ENCODE measurements at regions not wholly inside any gene's neighbourhood (a gene's known extent, or its start where the extent isn't known, plus 50 kb on each side); places are given as distances from the start of the nearest gene placed in this dataset.
"Not testable (repeated sequence)": the region's sequence is repeated elsewhere in the genome, so short reads cannot be mapped to it uniquely, and the experiment has no call there.

DNA sequence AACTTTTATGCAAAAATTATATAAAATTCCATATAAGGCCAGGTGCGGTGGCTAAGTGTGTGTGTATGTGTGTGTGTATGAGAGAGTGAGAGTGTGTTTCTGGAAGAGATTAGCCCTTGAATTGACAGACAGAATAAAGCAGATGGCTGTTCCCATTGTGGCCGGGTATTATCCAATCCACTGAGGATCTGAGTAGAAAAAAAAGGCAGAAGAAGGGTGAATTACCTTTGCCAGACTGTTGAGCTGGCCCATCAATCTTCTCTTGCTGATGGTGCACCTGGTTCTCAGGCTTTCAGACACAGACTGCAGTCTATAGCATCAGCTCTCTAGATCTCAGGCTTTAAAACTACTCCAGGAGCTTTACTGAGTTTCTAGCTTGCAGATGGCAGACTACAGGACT, 92.2 kb upstream of the SLIT2 start:
- no peak for DNase-seq (ENCODE audit: low spot score)
- CTCF ChIA-PET, result no interaction called here
- no peak overlapping the region for H3K27ac ChIP-seq
- TF ChIP-seq, protein P1, sequence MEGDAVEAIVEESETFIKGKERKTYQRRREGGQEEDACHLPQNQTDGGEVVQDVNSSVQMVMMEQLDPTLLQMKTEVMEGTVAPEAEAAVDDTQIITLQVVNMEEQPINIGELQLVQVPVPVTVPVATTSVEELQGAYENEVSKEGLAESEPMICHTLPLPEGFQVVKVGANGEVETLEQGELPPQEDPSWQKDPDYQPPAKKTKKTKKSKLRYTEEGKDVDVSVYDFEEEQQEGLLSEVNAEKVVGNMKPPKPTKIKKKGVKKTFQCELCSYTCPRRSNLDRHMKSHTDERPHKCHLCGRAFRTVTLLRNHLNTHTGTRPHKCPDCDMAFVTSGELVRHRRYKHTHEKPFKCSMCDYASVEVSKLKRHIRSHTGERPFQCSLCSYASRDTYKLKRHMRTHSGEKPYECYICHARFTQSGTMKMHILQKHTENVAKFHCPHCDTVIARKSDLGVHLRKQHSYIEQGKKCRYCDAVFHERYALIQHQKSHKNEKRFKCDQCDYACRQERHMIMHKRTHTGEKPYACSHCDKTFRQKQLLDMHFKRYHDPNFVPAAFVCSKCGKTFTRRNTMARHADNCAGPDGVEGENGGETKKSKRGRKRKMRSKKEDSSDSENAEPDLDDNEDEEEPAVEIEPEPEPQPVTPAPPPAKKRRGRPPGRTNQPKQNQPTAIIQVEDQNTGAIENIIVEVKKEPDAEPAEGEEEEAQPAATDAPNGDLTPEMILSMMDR (conservative IDR thresholded peaks at IDR 0.05; ENCODE audit: low read depth), result no peak
- POLR2A ChIA-PET (ENCODE audit: low non-redundant PET), result no interaction called here

DNA sequence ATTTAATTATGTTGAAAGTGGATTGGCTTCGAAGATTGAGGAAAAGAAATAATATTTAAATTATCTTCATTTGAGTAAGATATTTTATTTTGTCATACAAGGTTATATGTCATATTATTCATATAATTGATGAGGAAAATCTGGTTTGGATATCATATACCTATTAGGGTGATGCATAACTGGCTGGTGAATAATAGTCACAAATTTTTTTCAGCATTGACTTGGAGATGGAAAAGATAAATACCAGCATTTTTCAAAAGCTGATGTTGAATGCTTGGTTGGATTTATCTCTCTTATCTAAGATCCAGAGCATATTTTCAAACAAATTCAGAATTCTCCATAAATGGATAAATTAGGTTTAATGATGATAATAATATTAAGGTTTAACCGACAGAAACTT, 93.5 kb upstream of the SLIT2 start:
- ChIA-PET CTCF (no interaction called here), POLR2A (ENCODE audit: low non-redundant PET) (no interaction called here)
- no peak overlapping the region for H3K27ac ChIP-seq

DNA sequence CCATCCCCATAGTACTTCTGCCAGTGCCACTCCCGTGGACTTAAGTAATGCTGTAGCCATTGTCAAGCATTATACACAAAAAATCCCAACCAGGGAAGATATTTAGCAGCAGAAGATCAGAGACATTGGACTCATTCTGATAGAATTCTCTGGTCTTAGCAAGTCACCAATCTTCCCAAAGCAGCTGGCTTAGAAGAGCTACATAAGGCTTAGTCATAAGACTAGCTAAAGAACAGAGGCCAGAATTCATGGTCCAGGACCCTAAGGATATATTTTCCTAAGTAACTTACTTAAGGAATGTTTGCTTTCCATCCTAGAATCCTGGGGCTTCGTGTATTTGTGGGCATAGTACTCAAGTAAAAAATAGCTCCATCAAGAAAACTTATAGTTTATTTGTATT, 100.3 kb upstream of the SLIT2 start:
- DNase-seq (ENCODE audit: low spot score), result no peak
- TF ChIP-seq, protein P1 (conservative IDR thresholded peaks at IDR 0.05; ENCODE audit: low read depth), result no peak
- no peak overlapping the region for H3K27ac ChIP-seq
- ChIA-PET POLR2A (ENCODE audit: low non-redundant PET) (no interaction called here), CTCF (no interaction called here)

More for the DNA sequence above, 93.5 kb upstream of the SLIT2 start:
- TF ChIP-seq, protein P1 (conservative IDR thresholded peaks at IDR 0.05; ENCODE audit: low read depth), result no peak
- no peak for DNase-seq (ENCODE audit: low spot score)

DNA sequence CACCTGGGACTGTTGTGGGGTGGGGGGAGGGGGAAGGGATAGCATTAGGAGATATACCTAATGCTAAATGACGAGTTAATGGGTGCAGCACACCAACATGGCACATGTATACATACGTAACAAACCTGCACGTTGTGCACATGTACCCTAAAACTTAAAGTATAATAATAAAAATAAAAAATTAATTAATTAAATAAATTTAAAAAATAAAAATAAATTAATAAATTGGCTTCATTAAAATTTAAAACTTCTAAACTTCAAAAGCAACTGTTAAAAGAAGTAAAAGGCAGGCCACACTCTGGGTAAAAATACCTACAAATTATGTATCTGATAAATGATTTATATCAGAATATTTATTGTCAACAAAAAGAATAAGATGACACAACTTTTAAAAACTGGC, 102.6 kb upstream of the SLIT2 start:
- DNase-seq (ENCODE audit: low spot score); POLR2A ChIA-PET (ENCODE audit: low non-redundant PET); CTCF ChIA-PET; H3K27ac ChIP-seq: not testable (repeated sequence)

DNA sequence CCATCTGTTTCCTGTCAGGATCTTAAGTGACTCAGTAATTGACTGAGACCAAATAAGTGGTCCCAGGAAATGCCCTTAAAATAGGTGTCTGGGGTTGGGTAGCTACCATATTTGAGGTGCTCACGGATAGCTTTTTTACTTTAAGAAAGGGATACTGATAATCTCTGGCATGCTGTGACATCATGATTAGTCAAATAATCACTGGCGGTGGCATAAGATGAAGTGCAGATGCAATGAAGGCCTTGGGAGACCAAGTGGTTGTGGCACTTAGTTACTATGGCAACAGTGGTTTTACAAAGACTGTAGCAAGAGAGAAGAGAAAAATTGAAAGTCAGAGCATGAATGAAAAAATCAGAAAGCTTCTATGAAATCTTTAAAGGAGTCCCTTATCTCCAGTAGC, 114.5 kb upstream of the SLIT2 start:
- no peak for DNase-seq (ENCODE audit: low spot score)
- H3K27ac ChIP-seq, result no peak overlapping the region
- POLR2A ChIA-PET (ENCODE audit: low non-redundant PET), result no interaction called here
- TF ChIP-seq, protein P1 (conservative IDR thresholded peaks at IDR 0.05; ENCODE audit: low read depth), result no peak
- CTCF ChIA-PET, result no interaction called here

DNA sequence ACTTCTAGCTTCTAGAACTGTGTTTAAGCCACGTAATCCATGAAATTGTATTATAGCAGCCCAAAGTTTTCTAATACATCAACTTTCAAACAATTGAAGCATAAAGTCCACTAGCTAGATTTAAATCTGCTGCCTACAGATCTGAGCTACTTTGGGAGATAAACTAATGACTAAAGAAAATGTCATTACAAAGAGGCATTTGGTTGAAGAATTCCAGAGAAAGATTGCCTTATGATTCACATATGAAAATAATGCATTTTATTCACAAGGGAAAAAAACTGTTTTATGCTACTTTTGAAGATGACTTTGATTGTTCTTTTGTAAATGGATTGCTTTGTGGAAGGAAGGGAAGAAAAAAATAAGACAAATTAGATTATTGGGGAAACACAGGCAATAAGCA, 124.1 kb upstream of the SLIT2 start:
- ChIA-PET CTCF (interaction anchor here (0.5 kb wide), 1 partner anchor 84 kb away, joined by 3 read pairs; no protein-coding TSS in a partner anchor), POLR2A (ENCODE audit: low non-redundant PET) (no interaction called here)
- TF ChIP-seq, protein P1 (conservative IDR thresholded peaks at IDR 0.05; ENCODE audit: low read depth), result no peak
- H3K27ac ChIP-seq, result no peak overlapping the region
- DNase-seq (ENCODE audit: low spot score), result no peak

DNA sequence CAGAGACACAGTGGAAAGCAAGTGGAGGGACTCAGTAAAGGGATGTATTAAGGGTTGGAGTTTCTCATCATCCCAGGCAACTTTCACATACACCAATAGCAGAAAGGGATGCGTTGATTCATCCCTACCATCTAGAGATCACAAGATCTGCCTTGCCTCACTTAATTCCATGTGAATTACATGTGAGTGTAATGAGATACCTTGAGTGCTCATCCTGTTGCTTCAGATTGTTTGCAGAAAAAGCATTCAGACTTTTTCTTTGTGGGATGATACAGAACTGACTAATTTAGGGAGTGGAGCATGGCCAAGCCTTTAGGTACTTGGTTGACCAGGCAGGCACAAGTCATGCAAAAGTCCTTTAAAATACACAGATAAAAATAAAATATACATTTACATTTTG, 124.8 kb upstream of the SLIT2 start:
- no peak for DNase-seq (ENCODE audit: low spot score)
- TF ChIP-seq, protein P1 (conservative IDR thresholded peaks at IDR 0.05; ENCODE audit: low read depth), result no peak
- POLR2A ChIA-PET (ENCODE audit: low non-redundant PET), result no interaction called here
- CTCF ChIA-PET, result interaction anchor here (0.5 kb wide), 1 partner anchor 83 kb away, joined by 3 read pairs; no protein-coding TSS in a partner anchor
- H3K27ac ChIP-seq, result no peak overlapping the region
